IPS-15b (cell line): ENCODE measurements at regions not wholly inside any gene's neighbourhood (a gene's known extent, or its start where the extent isn't known, plus 50 kb on each side); places are given as distances from the start of the nearest gene placed in this dataset.
"Not testable (repeated sequence)": the region's sequence is repeated elsewhere in the genome, so short reads cannot be mapped to it uniquely, and the experiment has no call there.

Experiments used
- H3K27me3 ChIP-seq: one replicate; pipeline ENCODE4 v1.6.1; 2013; ENCODE audit warnings: low read length; ENCODE audit not compliant: control insufficient read depth, insufficient read depth
- H3K36me3 ChIP-seq: one replicate; pipeline ENCODE4 v1.6.1; 2013; ENCODE audit warnings: low read length; ENCODE audit not compliant: control insufficient read depth, insufficient read depth
- H3K4me1 ChIP-seq: one replicate; pipeline ENCODE4 v1.6.1; 2013; ENCODE audit warnings: mild to moderate bottlenecking, low read length; ENCODE audit not compliant: control insufficient read depth, insufficient read depth
- H3K4me3 ChIP-seq: one replicate; pipeline ENCODE4 v1.5.1; 2013; ENCODE audit warnings: low read depth, low read length
- H3K9ac ChIP-seq: one replicate; pipeline ENCODE4 v1.6.1; 2013; ENCODE audit warnings: low read depth, mild to moderate bottlenecking, low read length
- H3K9me3 ChIP-seq: one replicate; pipeline ENCODE4 v1.6.1; 2013; ENCODE audit warnings: mild to moderate bottlenecking, low read length; ENCODE audit not compliant: control insufficient read depth, insufficient read depth

DNA sequence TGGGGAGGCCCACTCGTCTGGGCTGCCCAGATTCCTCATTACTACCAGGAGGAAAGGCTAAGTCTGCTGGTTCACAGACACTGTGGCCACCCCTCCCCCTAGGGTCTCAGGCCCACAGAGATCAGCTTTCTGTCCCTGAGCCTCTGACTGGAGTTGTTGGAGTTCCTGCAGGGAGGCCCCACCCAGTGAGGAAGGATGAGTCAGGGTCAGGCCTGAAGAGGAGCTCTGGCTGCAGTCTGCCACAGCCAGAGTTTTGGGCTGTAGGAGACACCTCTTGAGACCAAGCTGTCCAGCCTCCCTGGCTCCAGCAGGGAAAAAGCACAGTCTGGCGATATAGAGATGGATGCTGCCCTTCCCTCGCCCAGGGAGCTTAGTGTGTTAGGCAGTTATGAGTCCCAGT lies 720.9 kb upstream of the SEMA6D start:
- Histone ChIP-seq H3K36me3 (no peaks in the 10 kb centered on the region), H3K27me3 (no peaks in the 10 kb centered on the region)

DNA sequence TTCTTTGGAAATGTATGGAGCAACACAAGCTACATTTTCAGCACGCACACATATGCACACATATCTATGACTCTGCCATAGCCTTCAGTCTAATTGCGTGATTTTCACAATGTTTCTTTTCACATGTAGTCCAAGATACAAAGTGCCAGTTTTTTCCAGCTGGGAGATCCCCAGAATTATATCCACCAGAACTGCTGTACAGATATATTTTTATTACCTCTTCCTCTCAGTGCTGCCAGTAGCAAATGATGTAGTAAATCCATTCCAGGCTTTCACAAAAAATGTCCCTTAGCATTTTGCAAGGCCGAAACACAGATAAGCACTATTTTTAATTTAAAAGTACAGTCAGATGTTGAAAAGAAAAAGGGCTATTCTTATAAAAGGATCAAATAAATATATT lies 719.8 kb upstream of the SEMA6D start:
- Histone ChIP-seq H3K36me3 (no peaks in the 10 kb centered on the region), H3K4me1 (no peaks in the 10 kb centered on the region)

More for the DNA sequence above, 720.9 kb upstream of the SEMA6D start:
- Histone ChIP-seq H3K4me3 (no peak overlapping the region), H3K9ac (no peak overlapping the region), H3K9me3 (no peaks in the 10 kb centered on the region), H3K4me1 (no peaks in the 10 kb centered on the region)

DNA sequence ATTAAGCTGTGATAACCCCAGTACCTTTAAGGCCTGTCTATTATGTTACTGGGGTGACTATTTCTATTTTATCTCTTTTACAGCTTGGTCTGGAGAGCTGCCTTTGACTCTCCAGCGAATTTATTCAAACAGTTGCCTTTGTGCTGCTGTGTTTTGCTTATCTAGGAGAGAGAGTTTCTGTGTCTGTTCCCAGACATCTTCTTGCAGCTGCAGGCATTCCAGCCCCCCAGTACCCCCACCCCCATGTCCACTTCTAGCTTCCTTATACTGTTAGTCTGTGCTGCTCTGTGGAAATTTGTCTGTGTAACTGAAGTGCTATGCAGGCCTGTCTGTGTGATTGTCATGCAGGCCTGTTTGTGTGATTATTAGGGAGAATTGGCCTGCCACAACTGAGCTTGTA lies 713.7 kb upstream of the SEMA6D start:
- H3K4me1 ChIP-seq, result no peaks in the 10 kb centered on the region
- H3K9ac ChIP-seq, result no peak overlapping the region
- H3K9me3 ChIP-seq, result no peaks in the 10 kb centered on the region

More for the DNA sequence above, 719.8 kb upstream of the SEMA6D start:
- Histone ChIP-seq H3K4me3 (no peak overlapping the region), H3K27me3 (no peaks in the 10 kb centered on the region), H3K9ac (no peak overlapping the region), H3K9me3 (no peaks in the 10 kb centered on the region)

DNA sequence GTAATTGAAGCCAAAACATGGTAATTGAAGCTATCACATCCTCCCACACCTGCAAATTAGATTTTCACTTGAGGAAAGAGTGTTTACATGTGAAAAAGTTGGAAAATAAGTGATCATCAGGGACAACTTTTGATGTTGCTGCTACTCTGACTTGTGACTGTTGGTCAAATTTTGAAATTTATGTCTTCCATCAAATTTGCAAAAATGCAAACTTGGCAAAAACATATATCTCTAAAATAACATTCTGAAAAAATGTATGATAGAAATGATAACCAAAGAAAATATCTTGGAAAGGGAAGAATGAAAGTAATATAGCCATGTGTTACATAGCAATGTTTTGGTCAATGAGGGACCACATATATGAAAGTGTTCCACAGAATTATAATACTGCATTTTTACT lies 703.9 kb upstream of the SEMA6D start:
- Histone ChIP-seq H3K4me3 (no peak overlapping the region), H3K36me3 (no peaks in the 10 kb centered on the region), H3K9ac (no peak overlapping the region), H3K9me3 (no peaks in the 10 kb centered on the region), H3K27me3 (no peaks in the 10 kb centered on the region), H3K4me1 (no peaks in the 10 kb centered on the region)

More for the DNA sequence above, 713.7 kb upstream of the SEMA6D start:
- no peaks in the 10 kb centered on the region for H3K27me3 ChIP-seq
- H3K4me3 ChIP-seq, result no peak overlapping the region
- H3K36me3 ChIP-seq, result no peaks in the 10 kb centered on the region

DNA sequence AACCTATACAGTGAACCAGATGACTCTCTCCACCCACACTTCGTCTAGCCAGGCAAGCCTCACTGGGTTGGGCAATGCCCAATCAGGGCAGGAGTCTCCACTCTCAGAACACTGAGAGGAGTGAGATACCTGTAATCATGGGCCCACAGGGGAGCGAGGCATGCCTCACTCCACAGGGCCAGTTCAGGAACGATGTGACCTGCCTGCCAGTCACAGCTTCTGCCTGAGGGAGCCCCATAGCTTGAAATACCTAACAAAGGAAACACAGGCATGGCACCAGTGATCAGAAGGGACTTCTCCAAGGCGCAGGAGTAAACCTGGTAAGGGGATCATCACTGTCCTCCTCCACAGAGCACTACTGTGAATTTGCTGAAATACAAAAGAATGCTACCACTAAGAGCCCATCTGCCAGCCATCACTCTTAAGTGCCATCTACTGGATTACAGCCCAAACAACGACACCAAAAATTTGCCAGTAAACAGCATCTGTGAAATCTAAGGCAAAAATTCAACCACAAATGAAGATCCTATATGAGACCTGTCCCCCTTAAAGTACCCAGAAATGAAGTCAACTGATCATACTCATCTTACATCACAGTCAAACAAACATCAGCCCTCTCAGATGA lies 689.9 kb upstream of the SEMA6D start:
- H3K4me3 ChIP-seq, result no peak overlapping the region
- H3K36me3 ChIP-seq, result no peaks in the 10 kb centered on the region
- no peaks in the 10 kb centered on the region for H3K27me3 ChIP-seq
- no peak overlapping the region for H3K9ac ChIP-seq
- no peaks in the 10 kb centered on the region for H3K4me1 ChIP-seq
- H3K9me3 ChIP-seq, result no peaks in the 10 kb centered on the region

DNA sequence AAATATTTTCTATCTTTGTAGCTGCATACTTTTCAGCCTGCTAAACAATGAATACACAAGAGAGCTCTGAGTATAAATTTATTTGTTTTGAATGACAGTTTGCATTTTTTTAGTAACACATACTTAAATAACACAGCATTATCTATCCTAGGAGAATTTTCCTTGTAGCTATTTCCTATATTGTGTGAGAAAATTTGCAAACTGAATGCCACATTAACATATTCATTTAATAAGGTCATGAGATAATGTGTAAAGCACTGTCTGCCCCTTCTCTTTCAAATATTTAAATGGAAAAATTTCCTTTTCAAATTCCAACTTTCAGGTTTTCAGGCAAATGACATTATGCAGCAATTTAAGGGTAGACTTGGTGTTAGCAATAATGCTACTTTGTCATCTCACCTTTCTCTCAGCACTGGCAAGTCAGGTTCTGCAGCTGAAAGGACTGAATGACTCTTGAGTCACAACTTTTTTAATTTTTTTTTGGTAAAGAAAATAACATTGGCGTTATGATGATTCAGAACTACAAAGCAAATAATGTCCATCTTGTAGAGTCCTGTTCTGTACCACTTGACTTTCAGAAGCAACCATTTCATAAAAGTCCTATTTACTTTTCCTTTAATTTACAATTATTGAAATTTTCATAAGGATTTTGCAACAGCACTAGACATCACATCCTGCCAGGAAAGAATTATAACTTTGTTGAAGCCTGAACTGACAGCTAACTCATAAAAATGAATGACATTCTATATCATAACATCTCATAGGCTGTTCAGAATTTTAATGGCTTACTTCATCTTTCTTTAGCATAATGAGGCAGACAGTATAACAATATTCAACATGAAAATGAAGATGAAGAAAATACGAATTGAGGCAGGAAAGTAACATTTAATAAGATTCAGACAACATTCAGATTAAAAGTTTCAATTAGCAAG lies 681.6 kb upstream of the SEMA6D start:
- H3K27me3 ChIP-seq, result no peaks in the 10 kb centered on the region
- H3K4me1 ChIP-seq, result no peaks in the 10 kb centered on the region
- no peak overlapping the region for H3K9ac ChIP-seq
- no peak overlapping the region for H3K4me3 ChIP-seq
- H3K36me3 ChIP-seq, result no peaks in the 10 kb centered on the region
- H3K9me3 ChIP-seq, result no peaks in the 10 kb centered on the region

DNA sequence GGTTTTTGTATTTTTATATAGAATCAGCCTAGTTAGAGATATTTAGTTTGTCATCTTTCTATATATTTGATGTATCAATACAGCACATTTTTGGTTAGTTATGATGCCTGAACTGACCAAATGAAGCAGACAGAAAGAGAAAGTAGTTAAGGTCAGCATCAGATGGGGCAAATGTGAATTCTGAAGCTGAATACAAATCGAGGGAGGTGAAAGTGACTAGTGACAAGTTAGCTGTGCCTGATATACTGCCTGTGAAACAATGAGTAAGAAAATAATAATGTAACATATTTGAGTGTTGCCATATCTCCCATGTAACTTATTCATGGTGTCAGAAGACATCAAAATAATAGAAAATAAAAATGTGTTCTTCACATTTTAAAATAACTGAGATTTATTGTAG lies 680.3 kb upstream of the SEMA6D start:
- Histone ChIP-seq H3K9me3 (no peaks in the 10 kb centered on the region), H3K27me3 (no peaks in the 10 kb centered on the region), H3K4me3 (no peak overlapping the region), H3K9ac (no peak overlapping the region), H3K36me3 (no peaks in the 10 kb centered on the region), H3K4me1 (no peaks in the 10 kb centered on the region)

DNA sequence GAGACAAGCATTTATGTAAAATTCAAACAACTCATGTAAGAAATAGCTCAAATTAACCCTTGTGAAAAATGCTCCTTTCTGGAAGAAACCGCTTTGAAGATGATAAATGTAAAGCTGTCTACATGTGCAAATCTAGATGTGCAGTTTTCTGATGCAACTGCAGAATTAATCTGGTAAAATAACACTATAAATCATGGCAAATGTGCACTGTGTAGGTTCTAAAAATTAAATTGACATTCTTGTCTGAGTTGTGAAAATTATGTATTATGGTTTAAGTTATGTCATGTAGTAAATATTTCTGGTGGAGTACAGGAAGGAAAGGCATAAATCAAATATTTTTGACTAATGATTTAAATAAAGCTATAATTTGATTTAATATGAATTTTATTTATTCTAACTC lies 678.1 kb upstream of the SEMA6D start:
- Histone ChIP-seq H3K9ac (no peak overlapping the region), H3K4me1 (no peaks in the 10 kb centered on the region), H3K4me3 (no peak overlapping the region), H3K27me3 (no peaks in the 10 kb centered on the region), H3K9me3 (no peaks in the 10 kb centered on the region), H3K36me3 (no peaks in the 10 kb centered on the region)

DNA sequence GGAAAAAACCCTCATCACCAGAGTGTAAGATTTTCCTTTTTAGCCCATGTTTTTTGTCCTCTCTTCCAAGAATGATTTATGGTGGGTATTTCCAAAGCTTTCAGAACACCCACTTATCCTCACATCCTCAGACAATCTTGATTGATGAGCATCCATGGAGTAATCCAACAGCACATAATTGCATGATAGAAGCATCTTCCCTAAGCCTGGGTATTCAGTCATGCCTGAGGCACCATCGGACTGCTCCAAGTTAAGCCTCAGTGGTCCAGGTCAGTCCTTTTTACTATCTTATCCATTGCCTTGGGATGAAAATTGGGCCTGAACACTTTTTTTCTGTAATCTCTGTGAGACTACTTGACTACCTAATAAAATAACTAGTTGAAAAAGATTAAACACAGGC lies 676.0 kb upstream of the SEMA6D start:
- no peak overlapping the region for H3K9ac ChIP-seq

DNA sequence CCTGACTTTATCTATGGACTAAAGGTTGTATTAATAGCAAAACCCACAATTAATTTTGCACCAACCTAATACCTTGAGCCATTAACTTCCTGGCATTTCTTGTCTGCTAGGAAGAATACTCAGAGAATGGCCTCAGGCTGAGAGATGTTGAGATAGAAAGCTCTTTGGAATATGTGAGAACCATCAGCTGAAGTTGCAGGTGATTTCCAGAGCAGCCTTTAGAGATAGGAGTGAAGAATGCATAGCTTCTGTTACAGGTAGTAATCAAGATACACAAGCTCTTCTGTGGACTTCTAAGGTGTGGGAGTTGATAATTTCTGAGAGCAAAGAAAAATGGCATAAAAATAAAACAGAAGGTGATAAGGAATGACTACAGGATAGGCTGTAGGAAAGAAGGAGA lies 669.3 kb upstream of the SEMA6D start:
- H3K4me3 ChIP-seq, H3K4me1 ChIP-seq, H3K27me3 ChIP-seq: not testable (repeated sequence)

More for the DNA sequence above, 676.0 kb upstream of the SEMA6D start:
- Histone ChIP-seq H3K4me3 (no peak overlapping the region), H3K9me3 (no peaks in the 10 kb centered on the region), H3K36me3 (no peaks in the 10 kb centered on the region), H3K27me3 (no peaks in the 10 kb centered on the region), H3K4me1 (no peaks in the 10 kb centered on the region)

DNA sequence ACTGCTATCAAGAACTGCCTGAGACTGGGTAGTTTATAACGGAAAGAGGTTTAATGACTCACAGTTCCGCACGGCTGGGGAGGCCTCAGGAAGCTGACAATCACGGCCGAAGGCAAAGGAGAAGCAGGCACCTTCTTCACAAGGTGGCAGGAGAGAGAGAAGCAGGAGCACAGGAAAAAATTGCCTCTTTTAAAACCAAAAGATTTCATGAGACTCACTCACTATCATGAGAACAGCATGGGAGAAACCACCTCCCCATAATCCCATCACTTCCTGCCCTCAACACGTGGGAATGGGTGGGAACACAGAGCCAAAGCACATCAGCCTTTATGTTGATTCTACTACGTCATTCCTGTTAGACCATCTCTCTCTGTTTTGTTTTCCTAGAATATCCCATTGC lies 650.9 kb upstream of the SEMA6D start:
- no peaks in the 10 kb centered on the region for H3K36me3 ChIP-seq
- H3K4me1 ChIP-seq, result no peaks in the 10 kb centered on the region
- H3K9ac ChIP-seq, result no peak overlapping the region
- H3K9me3 ChIP-seq, result no peaks in the 10 kb centered on the region
- H3K27me3 ChIP-seq, result no peaks in the 10 kb centered on the region
- no peak overlapping the region for H3K4me3 ChIP-seq

More for the DNA sequence above, 669.3 kb upstream of the SEMA6D start:
- H3K36me3 ChIP-seq, H3K9ac ChIP-seq, H3K9me3 ChIP-seq: not testable (repeated sequence)

DNA sequence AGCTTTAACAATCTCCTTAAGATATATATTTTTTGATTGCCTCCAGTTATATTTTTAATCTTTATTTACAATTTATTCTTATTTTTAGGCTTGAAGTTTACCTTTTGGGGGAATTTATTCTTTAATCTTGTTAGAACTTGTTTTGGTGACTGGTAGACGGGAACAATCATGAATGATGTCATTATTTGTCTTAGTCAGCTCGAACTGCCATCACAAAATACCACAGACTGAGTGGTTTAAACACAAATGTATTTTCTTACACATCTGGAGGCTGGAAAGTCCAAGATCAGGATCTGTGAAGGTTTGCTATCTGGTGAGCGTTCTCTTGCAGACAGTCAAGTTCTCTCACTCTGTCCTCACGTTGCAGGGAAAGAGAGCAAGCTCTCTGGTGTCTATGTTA lies 639.5 kb upstream of the SEMA6D start:
- H3K4me3 ChIP-seq, H3K36me3 ChIP-seq, H3K27me3 ChIP-seq, H3K9ac ChIP-seq, H3K4me1 ChIP-seq, H3K9me3 ChIP-seq: not testable (repeated sequence)
